Osteoblast (primary cell): ENCODE measurements at regions not wholly inside any gene's neighbourhood (a gene's known extent, or its start where the extent isn't known, plus 50 kb on each side); places are given as distances from the start of the nearest gene placed in this dataset.

Experiments
- DNase-seq: peaks from one replicate; pipeline ENCODE4 v3.0.0; 2011; ENCODE audit warnings: low spot score, mixed read lengths; ENCODE audit not compliant: insufficient read length; ENCODE audit errors: missing footprints
- H2AFZ ChIP-seq: 2 replicates; pipeline ENCODE4 v1.6.0; 2011; ENCODE audit warnings: mild to moderate bottlenecking, low read length
- H3K27ac ChIP-seq: 2 replicates; pipeline ENCODE4 v1.5.1; 2011; ENCODE audit warnings: mild to moderate bottlenecking, low read depth, low read length, moderate library complexity
- H3K27me3 ChIP-seq: 2 replicates; pipeline ENCODE4 v1.6.0; 2012; ENCODE audit warnings: mild to moderate bottlenecking, control low read depth, inconsistent platforms, low read length, moderate library complexity; ENCODE audit not compliant: insufficient read depth
- H3K36me3 ChIP-seq: 2 replicates; pipeline ENCODE4 v1.5.1; 2011; ENCODE audit warnings: mild to moderate bottlenecking, low read length, control low read depth, moderate library complexity; ENCODE audit not compliant: insufficient read depth
- H3K4me1 ChIP-seq: 2 replicates; pipeline ENCODE4 v1.5.1; 2011; ENCODE audit warnings: mild to moderate bottlenecking, low read length, control low read depth, moderate library complexity; ENCODE audit not compliant: insufficient read depth
- H3K4me2 ChIP-seq: 2 replicates; pipeline ENCODE4 v1.6.0; 2011; ENCODE audit warnings: mild to moderate bottlenecking, low read length; ENCODE audit not compliant: insufficient read depth
- H3K4me3 ChIP-seq: fragments of 200-600 bp; sonication (generic); 3 replicates; pipeline ENCODE4 v1.5.1; 2012; ENCODE audit warnings: mild to moderate bottlenecking, low read length, inconsistent platforms; ENCODE audit not compliant: insufficient read depth
- H3K79me2 ChIP-seq: 2 replicates; pipeline ENCODE4 v1.6.0; 2012; ENCODE audit warnings: mild to moderate bottlenecking, low read length, control low read depth, inconsistent platforms; ENCODE audit not compliant: insufficient read depth
- H3K9me3 ChIP-seq: 2 replicates; pipeline ENCODE4 v1.5.1; 2011; ENCODE audit warnings: low read depth, low read length, control low read depth
- H4K20me1 ChIP-seq: 2 replicates; pipeline ENCODE4 v1.6.0; 2012; ENCODE audit warnings: mild to moderate bottlenecking, low read length, control low read depth; ENCODE audit not compliant: insufficient read depth
- TF ChIP-seq, protein P1 (sequence below): IDR thresholded peaks from 2 replicates; pipeline ENCODE4 v1.5.1; 2011; ENCODE audit warnings: mild to moderate bottlenecking, low read depth, low read length, moderate library complexity; ENCODE audit errors: extremely low read depth

DNA sequence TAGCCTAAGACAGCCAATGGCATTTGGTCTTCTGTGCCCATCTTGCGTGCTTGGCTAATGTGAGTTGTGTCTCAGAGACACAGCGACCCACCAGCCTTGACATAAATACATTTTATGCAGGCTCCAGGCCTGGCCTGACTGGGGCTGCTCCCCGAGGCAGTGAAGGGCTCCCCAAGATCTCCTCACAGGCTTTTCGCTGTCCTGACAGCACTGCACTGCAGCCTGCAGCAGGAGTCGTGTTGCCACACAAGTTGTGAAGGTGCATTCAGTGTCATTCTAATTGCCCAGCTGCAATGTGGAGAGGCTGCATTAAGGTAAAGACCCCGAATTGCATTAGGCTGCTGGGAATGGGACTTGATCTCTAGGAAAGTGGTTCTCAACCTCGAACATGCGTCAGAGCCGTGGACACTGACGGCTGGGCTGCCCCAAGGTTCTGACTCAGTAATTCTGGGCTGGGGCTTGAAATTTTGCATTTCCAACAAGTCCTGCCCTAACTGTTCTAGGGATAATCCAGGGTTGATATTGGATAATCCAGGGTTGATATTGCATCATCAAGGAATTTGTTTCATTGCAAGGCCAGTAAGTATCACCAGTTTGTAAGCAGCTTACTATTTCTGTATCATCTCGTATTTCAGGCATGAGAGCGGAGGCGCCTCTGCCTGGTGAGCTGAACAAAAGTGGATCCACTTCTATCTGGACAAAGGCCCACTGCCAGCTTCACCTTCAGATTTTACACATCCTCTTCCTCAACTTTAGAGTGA is 108.7 kb upstream of the INSIG1 start:
- Histone ChIP-seq H3K4me3 (no peak overlapping the region), H3K4me1 (no peaks in the 10 kb centered on the region), H3K27ac (no peak overlapping the region), H3K4me2 (no peak overlapping the region), H3K9me3 (peaks cover 5% of the 10 kb centered on the region), H3K27me3 (no peaks in the 10 kb centered on the region), H3K36me3 (no peaks in the 10 kb centered on the region), H4K20me1 (no peaks in the 10 kb centered on the region), H3K79me2 (no peaks in the 10 kb centered on the region), H2AFZ (peak overlapping the region; percentile 7)
- TF ChIP-seq, protein P1, sequence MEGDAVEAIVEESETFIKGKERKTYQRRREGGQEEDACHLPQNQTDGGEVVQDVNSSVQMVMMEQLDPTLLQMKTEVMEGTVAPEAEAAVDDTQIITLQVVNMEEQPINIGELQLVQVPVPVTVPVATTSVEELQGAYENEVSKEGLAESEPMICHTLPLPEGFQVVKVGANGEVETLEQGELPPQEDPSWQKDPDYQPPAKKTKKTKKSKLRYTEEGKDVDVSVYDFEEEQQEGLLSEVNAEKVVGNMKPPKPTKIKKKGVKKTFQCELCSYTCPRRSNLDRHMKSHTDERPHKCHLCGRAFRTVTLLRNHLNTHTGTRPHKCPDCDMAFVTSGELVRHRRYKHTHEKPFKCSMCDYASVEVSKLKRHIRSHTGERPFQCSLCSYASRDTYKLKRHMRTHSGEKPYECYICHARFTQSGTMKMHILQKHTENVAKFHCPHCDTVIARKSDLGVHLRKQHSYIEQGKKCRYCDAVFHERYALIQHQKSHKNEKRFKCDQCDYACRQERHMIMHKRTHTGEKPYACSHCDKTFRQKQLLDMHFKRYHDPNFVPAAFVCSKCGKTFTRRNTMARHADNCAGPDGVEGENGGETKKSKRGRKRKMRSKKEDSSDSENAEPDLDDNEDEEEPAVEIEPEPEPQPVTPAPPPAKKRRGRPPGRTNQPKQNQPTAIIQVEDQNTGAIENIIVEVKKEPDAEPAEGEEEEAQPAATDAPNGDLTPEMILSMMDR = no peak
- DNase-seq = peak; percentile 78

DNA sequence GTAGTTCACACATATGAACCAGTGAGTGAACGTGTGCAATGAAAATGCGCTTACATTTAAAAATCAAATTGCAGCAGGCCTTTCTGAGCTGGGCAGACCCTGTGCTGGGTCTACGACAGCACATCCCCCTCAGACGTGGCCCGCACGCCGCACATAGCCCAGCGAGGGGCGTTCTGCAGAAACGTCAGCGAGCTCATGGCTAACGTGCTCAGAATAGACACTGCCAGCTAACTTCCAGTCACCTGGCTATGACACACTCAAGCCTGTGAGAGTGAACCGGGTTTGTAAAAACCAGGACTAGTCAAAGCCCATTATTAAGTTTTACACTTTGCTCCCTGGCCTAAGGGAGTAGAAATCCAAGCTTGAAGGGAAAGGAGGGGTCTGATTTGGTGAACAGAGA is 108.1 kb upstream of the INSIG1 start:
- Histone ChIP-seq H3K9me3 (peaks cover 5% of the 10 kb centered on the region), H3K79me2 (no peaks in the 10 kb centered on the region), H3K36me3 (no peaks in the 10 kb centered on the region), H2AFZ (peak overlapping the region; percentile 7), H3K4me1 (no peaks in the 10 kb centered on the region), H3K4me3 (no peak overlapping the region), H4K20me1 (no peaks in the 10 kb centered on the region), H3K4me2 (no peak overlapping the region), H3K27ac (no peak overlapping the region), H3K27me3 (no peaks in the 10 kb centered on the region)
- DNase-seq = peak; percentile 31
- TF ChIP-seq, protein P1 = no peak

DNA sequence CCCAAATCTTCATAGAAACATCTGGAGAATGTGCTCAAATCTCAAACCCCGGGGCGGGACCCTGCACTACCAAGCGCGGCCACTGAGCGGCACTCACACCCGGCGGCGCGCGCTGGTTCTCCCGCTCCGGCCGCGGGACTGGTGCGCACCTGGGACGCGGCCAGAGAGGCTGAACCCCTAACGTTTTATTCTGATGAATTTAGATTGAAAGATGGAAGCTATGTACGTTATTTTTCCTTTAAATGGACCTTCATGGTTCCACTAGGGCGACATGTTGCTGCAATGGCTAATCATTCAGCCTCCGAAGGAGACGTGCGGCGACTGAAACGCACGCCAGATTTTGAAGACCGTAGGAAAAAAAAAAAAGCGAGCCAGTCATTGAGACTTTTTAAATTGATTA is 107.0 kb upstream of the INSIG1 start:
- H3K36me3 ChIP-seq = no peaks in the 10 kb centered on the region
- H3K4me3 ChIP-seq = peak overlapping the region; percentile 65
- H3K4me1 ChIP-seq = no peaks in the 10 kb centered on the region
- H4K20me1 ChIP-seq = no peaks in the 10 kb centered on the region
- no peaks in the 10 kb centered on the region for H3K27me3 ChIP-seq
- peaks cover 3% of the 10 kb centered on the region for H3K9me3 ChIP-seq
- peak overlapping the region; percentile 85 for H2AFZ ChIP-seq
- H3K79me2 ChIP-seq = no peaks in the 10 kb centered on the region
- TF ChIP-seq, protein P1 = peak; percentile 77
- H3K27ac ChIP-seq = no peak overlapping the region
- H3K4me2 ChIP-seq = peak overlapping the region; percentile 89
- peak; percentile 91 for DNase-seq

DNA sequence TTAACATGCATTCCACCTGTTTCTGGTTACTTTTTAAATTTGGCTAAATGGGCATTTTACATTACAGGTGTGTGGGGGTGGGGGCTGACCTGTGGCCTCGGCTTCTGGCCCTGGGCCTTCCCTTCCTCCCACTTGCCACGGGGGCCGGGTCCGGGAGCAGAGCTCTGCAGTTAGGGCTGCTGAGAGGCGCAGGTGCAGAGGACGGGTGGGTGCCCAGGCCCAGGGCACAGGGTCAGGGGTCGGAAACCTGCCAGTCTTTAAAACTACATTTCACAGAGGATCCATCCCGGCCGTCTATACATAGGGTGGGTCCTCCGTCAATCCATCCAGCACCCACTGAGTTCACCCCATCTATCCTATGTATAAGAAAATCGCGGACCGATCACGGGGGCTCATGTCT is 106.5 kb upstream of the INSIG1 start:
- Histone ChIP-seq H3K27me3 (no peaks in the 10 kb centered on the region), H3K36me3 (no peaks in the 10 kb centered on the region), H4K20me1 (no peaks in the 10 kb centered on the region), H3K4me3 (peak overlapping the region; percentile 65), H3K27ac (no peak overlapping the region), H3K9me3 (peaks cover under 1% of the 10 kb centered on the region), H3K4me2 (peak overlapping the region; percentile 89), H3K79me2 (no peaks in the 10 kb centered on the region), H2AFZ (no peak overlapping the region), H3K4me1 (no peaks in the 10 kb centered on the region)
- TF ChIP-seq, protein P1 = no peak
- no peak for DNase-seq
